Breast epithelium (tissue), 4 donors: ENCODE measurements at regions not wholly inside any gene's neighbourhood (a gene's known extent, or its start where the extent isn't known, plus 50 kb on each side); places are given as distances from the start of the nearest gene placed in this dataset.

Source experiments
- DNase-seq, 2 donors: peaks; one replicate each; pipeline ENCODE4 v3.0.0-alpha.2; 2019; ENCODE audit warnings: low spot score in 2 of 2
- H3K27ac ChIP-seq, 2 donors: fragments of 200-600 bp; sonication (generic) in 1 of 2; one replicate each; pipeline ENCODE4 v1.5.1; 2016 to 2019; ENCODE audit warnings: mild to moderate bottlenecking in 1 of 2
- H3K27me3 ChIP-seq, 2 donors: fragments of 200-600 bp; sonication (generic) in 1 of 2; one replicate each; pipeline versions ENCODE4 v1.5.1 to v1.6.0; 2017 to 2019; ENCODE audit warnings: control low read depth in 1 of 2, mild to moderate bottlenecking in 1 of 2
- H3K36me3 ChIP-seq: fragments of 200-600 bp; one replicate; pipeline ENCODE4 v1.5.1; 2019
- H3K4me1 ChIP-seq, 2 donors: fragments of 200-600 bp; sonication (generic); one replicate each; pipeline ENCODE4 v1.5.1; 2016 to 2019; ENCODE audit warnings: control low read depth in 1 of 2
- H3K4me3 ChIP-seq, 3 donors: fragments of 200-600 bp; sonication (generic); 1 replicate in 2 of 3; 2 replicates in 1 of 3; pipeline ENCODE4 v1.5.1; 2016 to 2019; ENCODE audit warnings: mild to moderate bottlenecking in 3 of 3, moderate library complexity in 2 of 3
- H3K9me3 ChIP-seq, 2 donors: fragments of 200-600 bp; sonication (generic) in 1 of 2; one replicate each; pipeline ENCODE4 v1.5.1; 2016 to 2019; ENCODE audit warnings: control low read depth in 1 of 2
- CTCF ChIP-seq, 3 donors: fragments of 450-650 bp; IDR thresholded peaks; one replicate each; pipeline ENCODE4 v1.5.1; 2016 to 2017; ENCODE audit warnings: antibody characterized with exemption in 3 of 3, mild to moderate bottlenecking in 3 of 3, moderate library complexity in 3 of 3
- POLR2A ChIP-seq: fragments of 450-650 bp; IDR thresholded peaks from one replicate; pipeline ENCODE4 v1.6.1; 2016; ENCODE audit warnings: antibody characterized with exemption, mild to moderate bottlenecking, moderate library complexity
- POLR2AphosphoS5 ChIP-seq, 3 donors: sonication (generic); formaldehyde crosslinking; IDR thresholded peaks; one replicate each; pipeline ENCODE4 v1.6.1; 2017; ENCODE audit warnings: antibody characterized with exemption in 3 of 3
- intact Hi-C: fragments of 100-400 bp; cut with DNase I; formaldehyde crosslinking; loops from one replicate; pipeline ENCODE4 v1.15.1; 2023; ENCODE audit warnings: low total_unique reads

GRCh38 chr6:18897350-18897749 is 510.2 kb downstream of the RNF144B start:
- Histone ChIP-seq H3K9me3 (no peaks in the 10 kb centered on the region), H3K4me3 (no peak overlapping the region), H3K27me3 (no peaks in the 10 kb centered on the region), H3K4me1 (no peaks in the 10 kb centered on the region), H3K36me3 (no peaks in the 10 kb centered on the region), H3K27ac (no peak overlapping the region)
- TF ChIP-seq POLR2A (no peak), CTCF (IDR thresholded peaks at IDR 0.05) (no peak), POLR2AphosphoS5 (IDR thresholded peaks at IDR 0.05) (no peak)
- no peak for DNase-seq
- intact Hi-C loops: no loop called here

DNA sequence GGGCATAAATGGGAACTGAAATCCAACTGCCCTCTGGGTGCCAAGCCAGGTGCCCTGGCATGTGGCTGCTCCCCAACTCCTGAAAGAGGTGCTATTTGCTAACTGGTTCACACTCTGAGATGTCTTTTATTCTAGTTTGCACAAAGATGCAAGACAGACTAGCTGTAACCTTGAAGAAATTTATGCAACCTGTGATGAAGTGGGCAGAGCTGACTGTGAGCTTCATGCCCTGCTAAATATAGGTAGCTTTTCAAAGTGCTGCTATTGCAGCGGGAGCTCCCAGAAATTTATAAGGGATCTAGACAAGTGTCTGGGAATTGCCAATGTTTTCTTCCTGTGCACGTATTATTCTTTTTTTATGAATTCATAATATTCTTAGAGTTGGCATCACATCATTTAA is 517.5 kb downstream of the RNF144B start:
- H3K4me1 ChIP-seq: no peaks in the 10 kb centered on the region
- DNase-seq: no peak
- intact Hi-C loops: no loop called here
- no peak for TF ChIP-seq CTCF (IDR thresholded peaks at IDR 0.05)
- no peak for TF ChIP-seq POLR2AphosphoS5 (IDR thresholded peaks at IDR 0.05)
- no peak for TF ChIP-seq POLR2A
- H3K36me3 ChIP-seq: no peaks in the 10 kb centered on the region
- no peak overlapping the region for H3K4me3 ChIP-seq
- H3K9me3 ChIP-seq: no peaks in the 10 kb centered on the region
- no peaks in the 10 kb centered on the region for H3K27me3 ChIP-seq
- no peak overlapping the region for H3K27ac ChIP-seq

- Histone ChIP-seq H3K27ac (no peak overlapping the region), H3K36me3 (no peaks in the 10 kb centered on the region), H3K4me3 (no peak overlapping the region), H3K4me1 (no peaks in the 10 kb centered on the region), H3K9me3 (no peaks in the 10 kb centered on the region), H3K27me3 (no peaks in the 10 kb centered on the region)
- no peak for DNase-seq
- intact Hi-C loops: no loop called here
- TF ChIP-seq POLR2AphosphoS5 (IDR thresholded peaks at IDR 0.05): no peak
- TF ChIP-seq CTCF (IDR thresholded peaks at IDR 0.05): no peak
- TF ChIP-seq POLR2A: no peak
Observed at GRCh38 chr6:18920701-18921100, 533.6 kb downstream of the RNF144B start.

- intact Hi-C loops: no loop called here
- H3K4me3 ChIP-seq: no peak overlapping the region
Observed at GRCh38 chr6:18931086-18931485, 543.9 kb downstream of the RNF144B start.

GRCh38 chr6:18958146-18958545 is 571.0 kb downstream of the RNF144B start:
- H3K4me1 ChIP-seq: no peaks in the 10 kb centered on the region
- no peaks in the 10 kb centered on the region for H3K36me3 ChIP-seq
- intact Hi-C loops: no loop called here
- H3K4me3 ChIP-seq: no peak overlapping the region
- TF ChIP-seq CTCF (IDR thresholded peaks at IDR 0.05) (no peak), POLR2A (no peak), POLR2AphosphoS5 (IDR thresholded peaks at IDR 0.05) (no peak)
- no peaks in the 10 kb centered on the region for H3K9me3 ChIP-seq
- no peak overlapping the region for H3K27ac ChIP-seq
- H3K27me3 ChIP-seq: no peaks in the 10 kb centered on the region
- no peak for DNase-seq

More at GRCh38 chr6:18931086-18931485, 543.9 kb downstream of the RNF144B start:
- no peak overlapping the region for H3K27ac ChIP-seq
- H3K36me3 ChIP-seq: no peaks in the 10 kb centered on the region
- TF ChIP-seq CTCF (IDR thresholded peaks at IDR 0.05) (no peak), POLR2A (no peak), POLR2AphosphoS5 (IDR thresholded peaks at IDR 0.05) (no peak)
- no peaks in the 10 kb centered on the region for H3K9me3 ChIP-seq
- H3K27me3 ChIP-seq: no peaks in the 10 kb centered on the region
- H3K4me1 ChIP-seq: no peaks in the 10 kb centered on the region
- DNase-seq: no peak
